Panc1 (cell line): ENCODE measurements at regions not wholly inside any gene's neighbourhood (a gene's known extent, or its start where the extent isn't known, plus 50 kb on each side); places are given as distances from the start of the nearest gene placed in this dataset.

ENCODE experiments used
- ATAC-seq: fragments of 200-7000 bp; cut with Tn5 transposase; 2 replicates; pipeline ENCODE4 v1.9.1; 2020; ENCODE audit warnings: mild to moderate bottlenecking, moderate library complexity
- BruUV-seq: library from RNA; stranded (reverse); fragments of 400-500 nt; replicated peaks from 2 replicates; lab custom pipeline; 2021; lab: Mats Ljungman, UMichigan
- CTCF ChIA-PET: fragments of 300-600 bp; sonication (Branson Sonifier 250); formaldehyde crosslinking; loops from one replicate; lab custom pipeline; 2022; ENCODE audit warnings: antibody characterized with exemption; lab: Charles Lee
- POLR2A ChIA-PET: fragments of 300-600 bp; sonication (Branson Sonifier 250); formaldehyde crosslinking; loops from one replicate; lab custom pipeline; 2022; ENCODE audit warnings: antibody characterized with exemption; lab: Charles Lee
- DNase-seq: peaks from one replicate; pipeline ENCODE4 v3.0.0-alpha.2; 2010; ENCODE audit warnings: low read depth, low spot score
- H3K27ac ChIP-seq: 2 replicates; pipeline ENCODE4 v1.5.1; 2011; ENCODE audit warnings: mild to moderate bottlenecking, low read length, inconsistent platforms
- H3K27me3 ChIP-seq: fragments of 200-500 bp; sonication (Bioruptor generic); 2 replicates; pipeline ENCODE4 v1.6.0; 2014; ENCODE audit warnings: low read length, inconsistent platforms; ENCODE audit not compliant: control insufficient read depth, insufficient read depth
- H3K36me3 ChIP-seq: fragments of 200-500 bp; sonication (Bioruptor generic); 2 replicates; pipeline ENCODE4 v1.5.1; 2014; ENCODE audit warnings: inconsistent platforms, mild to moderate bottlenecking, low read length, moderate library complexity; ENCODE audit not compliant: control insufficient read depth, insufficient read depth
- H3K4me1 ChIP-seq: 2 replicates; pipeline ENCODE4 v1.5.1; 2011; ENCODE audit warnings: inconsistent platforms, mild to moderate bottlenecking, low read length, moderate library complexity; ENCODE audit not compliant: control insufficient read depth, insufficient read depth
- H3K4me3 ChIP-seq, 2 experiments: 2 replicates each; pipeline ENCODE4 v1.5.1; 2011 to 2012; ENCODE audit warnings: low read depth in 2 of 2, low read length in 2 of 2, mild to moderate bottlenecking in 2 of 2, inconsistent platforms in 1 of 2, moderate library complexity in 1 of 2
- H3K9me3 ChIP-seq: fragments of 200-500 bp; sonication (Bioruptor generic); 2 replicates; pipeline ENCODE4 v1.5.1; 2014; ENCODE audit warnings: low read depth, mild to moderate bottlenecking, inconsistent platforms, low read length, moderate library complexity; ENCODE audit not compliant: control insufficient read depth, insufficient read depth
- CTCF ChIP-seq: fragments of 450-650 bp; IDR thresholded peaks from 2 replicates; pipeline ENCODE4 v1.5.1; 2017; ENCODE audit warnings: mild to moderate bottlenecking
- POLR2AphosphoS5 ChIP-seq: IDR thresholded peaks from 2 replicates; pipeline ENCODE4 v1.6.1; 2012; ENCODE audit warnings: mild to moderate bottlenecking, low read depth, low read length, moderate library complexity
- REST ChIP-seq, 2 experiments: IDR thresholded peaks; 2 replicates each; pipeline ENCODE4 v1.6.1; 2011 to 2012; ENCODE audit warnings: low read depth in 2 of 2, control low read depth in 1 of 2, low read length in 1 of 2, mild to moderate bottlenecking in 1 of 2, moderate library complexity in 1 of 2; ENCODE audit not compliant: insufficient read depth in 1 of 2
- SIN3A ChIP-seq: IDR thresholded peaks from 2 replicates; pipeline ENCODE4 v1.6.1; 2012; ENCODE audit warnings: low read depth, mild to moderate bottlenecking, low read length, moderate library complexity, borderline replicate concordance; ENCODE audit not compliant: insufficient read depth
- TCF7L2 ChIP-seq: IDR thresholded peaks from 2 replicates; pipeline ENCODE4 v1.6.1; 2011; ENCODE audit warnings: mild to moderate bottlenecking, low read depth, low read length, inconsistent platforms
- in situ Hi-C: cut with HindIII; loops from 2 replicates; pipeline ENCODE4 v1.10.0; 2016; ENCODE audit warnings: low sequenced_read_pairs, low pct_unique_long_range_greater_than_20kb
- intact Hi-C: fragments of 100-400 bp; cut with micrococcal nuclease; formaldehyde crosslinking; loops from one replicate; pipeline ENCODE4 v1.10.0; 2022; ENCODE audit not compliant: unreplicated experiment

GRCh38 chr12:67459578-67459977 is 189.0 kb upstream of the DYRK2 start:
- Histone ChIP-seq H3K4me3 (no peak overlapping the region), H3K9me3 (no peaks in the 10 kb centered on the region), H3K27me3 (0 out of 2 replicates have a peak, but pooled peaks cover 4% of the 10 kb centered on the region), H3K4me1 (no peaks in the 10 kb centered on the region), H3K27ac (no peak overlapping the region), H3K36me3 (no peaks in the 10 kb centered on the region)
- no peak for DNase-seq
- intact Hi-C loops = no loop called here
- no peak for ATAC-seq
- TF ChIP-seq REST (IDR thresholded peaks at IDR 0.05; ENCODE audit: insufficient read depth in 1 of 2, low read depth in 2 of 2, low read length in 1 of 2) (no peak), POLR2AphosphoS5 (no peak), SIN3A (no peak), TCF7L2 (no peak), CTCF (no peak)
- POLR2A ChIA-PET = no interaction called here
- no TSS peak for BruUV-seq
- CTCF ChIA-PET = no interaction called here
- in situ Hi-C loops = no loop called here

GRCh38 chr12:67460388-67460787 is 188.2 kb upstream of the DYRK2 start:
- ATAC-seq (no peak), DNase-seq (no peak)
- Histone ChIP-seq H3K9me3 (no peaks in the 10 kb centered on the region), H3K27ac (no peak overlapping the region), H3K4me3 (no peak overlapping the region), H3K27me3 (0 out of 2 replicates have a peak, but pooled peaks cover 4% of the 10 kb centered on the region), H3K4me1 (no peaks in the 10 kb centered on the region), H3K36me3 (no peaks in the 10 kb centered on the region)
- intact Hi-C loops = no loop called here
- no peak for TF ChIP-seq SIN3A
- no TSS peak for BruUV-seq
- ChIA-PET POLR2A (no interaction called here), CTCF (no interaction called here)
- in situ Hi-C loops = no loop called here

DNA sequence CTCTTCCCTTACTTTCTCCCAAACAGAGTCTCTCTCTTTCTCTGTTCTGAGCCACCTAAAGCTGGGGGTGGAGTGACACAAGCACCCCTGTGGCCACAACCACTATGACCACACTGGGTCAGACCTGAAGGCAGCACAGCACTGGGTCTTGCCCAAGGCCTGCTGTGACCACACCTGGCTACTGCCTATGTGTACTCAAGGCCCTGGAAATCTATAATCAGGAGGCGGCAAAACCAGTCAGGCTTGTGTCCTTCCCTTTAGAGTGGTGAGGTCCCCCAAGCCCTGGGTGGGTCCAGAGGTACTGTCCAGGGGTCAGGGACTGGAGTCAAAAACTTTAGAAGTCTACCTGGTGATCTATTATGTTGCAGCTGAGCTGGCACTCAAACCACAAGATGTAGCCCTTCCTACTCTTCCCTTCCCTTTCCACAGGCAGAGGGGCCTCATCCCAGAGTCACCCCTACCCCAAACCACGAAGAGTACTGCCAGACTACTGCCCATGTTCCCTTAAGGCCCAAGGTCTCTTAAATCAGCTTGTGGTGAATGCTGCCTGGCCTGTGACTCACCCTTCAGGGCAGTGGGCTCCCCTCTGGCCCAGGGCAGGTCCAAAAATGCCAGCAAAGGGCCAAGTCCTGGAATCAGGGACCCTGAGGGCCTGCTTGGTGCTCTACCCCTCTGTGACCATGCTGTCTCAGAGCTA is 179.8 kb upstream of the DYRK2 start:
- in situ Hi-C loops (no loop called here), intact Hi-C loops (no loop called here)
- no peak overlapping the region for H3K4me3 ChIP-seq
- POLR2A ChIA-PET = no interaction called here
- H3K9me3 ChIP-seq = no peaks in the 10 kb centered on the region
- H3K27ac ChIP-seq = no peak overlapping the region
- no peak for ATAC-seq
- no peaks in the 10 kb centered on the region for H3K27me3 ChIP-seq
- DNase-seq = no peak
- CTCF ChIA-PET = no interaction called here
- H3K36me3 ChIP-seq = no peaks in the 10 kb centered on the region
- TF ChIP-seq POLR2AphosphoS5 (no peak), TCF7L2 (no peak)
- no TSS peak for BruUV-seq
- no peaks in the 10 kb centered on the region for H3K4me1 ChIP-seq
